ENCODE measurements at regions not wholly inside any gene's neighbourhood (a gene's known extent, or its start where the extent isn't known, plus 50 kb on each side); places are given as distances from the start of the nearest gene placed in this dataset.

- TF ChIP-seq CTCF (IDR thresholded peaks at IDR 0.05; ENCODE audit: low read depth, low read length): no peak
- TF ChIP-seq EZH2phosphoT487 (IDR thresholded peaks at IDR 0.05; ENCODE audit: low read depth): no peak
These were observed 63.6 kb upstream of the C5orf63 start for GRCh38 chr5:127136908-127137307.

Measured in OCI-LY3 (cell line).